ENCODE measurements at regions not wholly inside any gene's neighbourhood (a gene's known extent, or its start where the extent isn't known, plus 50 kb on each side); places are given as distances from the start of the nearest gene placed in this dataset.
"Not testable (repeated sequence)": the region's sequence is repeated elsewhere in the genome, so short reads cannot be mapped to it uniquely, and the experiment has no call there.

GRCh38 chr2:61623747-61624146, 85.6 kb upstream of the XPO1 start:
- no peak for DNase-seq (ENCODE audit: low spot score)

DNA sequence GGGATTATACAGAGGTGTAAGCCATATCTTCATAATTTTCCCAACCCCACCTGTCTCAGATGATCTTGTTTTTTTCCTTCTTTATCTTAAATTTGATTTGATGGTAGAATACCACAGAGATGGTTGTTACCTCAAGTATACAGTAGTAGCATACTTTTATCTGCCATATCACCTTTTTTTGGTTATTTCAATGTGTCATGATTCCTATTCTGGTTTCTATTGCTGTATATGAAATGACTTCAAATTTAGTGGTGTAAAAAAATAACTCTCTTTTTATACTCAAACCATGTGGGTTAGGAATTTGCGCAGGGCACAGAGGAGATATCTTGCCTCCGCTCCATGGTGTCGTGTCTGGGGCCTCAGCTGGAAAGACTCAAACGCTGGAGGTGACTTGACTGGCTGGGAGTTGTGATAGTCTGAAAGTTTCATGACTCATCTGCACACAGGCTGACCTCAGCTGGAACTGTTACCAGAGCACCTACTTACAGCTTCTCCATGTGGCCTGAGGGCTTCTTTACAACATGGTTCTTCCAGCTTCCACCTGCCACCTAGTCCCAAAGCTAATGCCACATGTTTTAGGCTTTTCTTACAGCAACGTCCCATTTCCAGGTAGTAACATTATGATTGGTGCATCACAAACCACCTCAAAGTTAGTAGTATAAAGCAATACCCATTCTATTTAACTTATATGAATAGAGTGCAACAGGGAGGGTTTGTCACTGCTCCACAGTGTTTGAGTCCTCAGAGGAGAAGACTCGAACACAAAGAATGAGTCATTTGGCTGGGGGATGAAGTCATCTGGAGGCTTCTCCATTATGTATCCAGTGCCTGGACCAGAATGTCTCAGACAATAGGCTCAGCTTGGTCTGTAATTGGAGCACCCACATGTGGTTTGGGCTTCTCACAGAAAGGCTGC, 82.3 kb upstream of the XPO1 start:
- no peak for DNase-seq (ENCODE audit: low spot score)

GRCh38 chr2:61619561-61619960, 81.4 kb upstream of the XPO1 start:
- DNase-seq (ENCODE audit: low spot score): no peak

- no peak for DNase-seq (ENCODE audit: low spot score)
These were observed 79.5 kb upstream of the XPO1 start for GRCh38 chr2:61617610-61618009.

DNA sequence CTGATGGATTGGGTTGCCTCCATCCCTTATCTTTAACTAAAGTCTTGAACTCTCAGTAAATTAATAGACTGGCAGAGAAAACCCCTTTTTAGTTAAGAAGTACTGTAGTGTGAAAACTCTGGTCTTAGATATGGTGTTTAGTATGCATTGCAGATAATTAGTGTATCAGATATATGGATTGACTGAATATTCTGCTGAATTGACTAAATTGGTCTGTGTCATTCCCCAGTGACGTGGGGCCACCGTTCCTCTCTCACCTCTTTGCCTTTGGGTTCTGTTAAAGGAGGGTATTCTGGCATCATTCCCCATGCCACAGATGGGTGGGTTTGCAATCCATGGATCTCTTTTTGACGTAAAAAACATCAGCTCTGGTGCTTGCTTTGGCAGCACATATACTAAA, 67.1 kb upstream of the XPO1 start:
- DNase-seq (ENCODE audit: low spot score): no peak

DNA sequence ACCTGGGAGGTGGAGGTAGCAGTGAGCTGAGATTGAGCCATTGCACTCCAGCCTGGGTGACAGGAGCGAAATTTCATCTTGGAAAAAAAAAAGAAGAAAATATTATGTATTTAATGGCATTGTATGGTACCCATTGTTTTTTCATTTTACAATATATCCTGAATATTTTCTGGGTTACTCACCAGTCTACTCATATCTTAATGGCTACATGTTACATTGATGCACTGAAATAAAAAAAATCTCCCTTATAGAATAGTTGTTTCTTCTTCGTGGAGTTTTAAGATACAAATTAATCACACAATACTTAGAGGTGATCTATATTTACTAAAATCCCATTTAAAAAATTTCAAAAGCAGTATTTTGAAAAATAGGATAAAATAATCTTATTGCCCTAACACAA, 66.3 kb upstream of the XPO1 start:
- DNase-seq (ENCODE audit: low spot score): no peak

DNA sequence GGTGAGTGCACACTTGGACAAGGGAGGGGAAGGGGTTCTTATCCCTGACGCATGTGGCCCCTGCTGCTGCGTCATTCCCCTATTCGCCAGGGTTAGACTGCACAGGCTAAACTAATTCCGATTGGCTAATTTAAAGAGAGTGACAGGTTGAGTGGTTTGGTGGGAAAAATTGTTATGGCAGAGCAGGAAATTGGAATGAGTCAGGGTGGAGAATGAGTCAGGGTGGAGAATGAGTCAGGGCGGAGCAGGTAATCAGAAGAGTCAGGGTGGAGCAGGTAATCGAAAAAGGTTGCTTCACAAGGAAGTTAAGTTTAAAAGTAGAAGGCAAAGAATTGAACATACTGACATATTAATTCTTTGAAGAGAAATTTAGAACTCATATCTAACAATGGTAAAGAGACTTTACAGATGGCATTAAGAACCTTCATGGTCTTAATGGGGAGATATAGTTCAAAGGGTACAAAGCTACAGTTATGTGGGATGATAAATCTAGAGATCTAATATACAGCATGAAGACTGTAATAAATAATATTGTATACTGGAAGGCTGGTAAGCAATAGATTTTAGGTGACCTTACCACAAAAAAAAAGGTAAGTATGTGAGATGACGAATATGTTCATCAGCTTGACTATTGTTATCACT, 60.5 kb upstream of the XPO1 start:
- DNase-seq (ENCODE audit: low spot score): not testable (repeated sequence)

DNA sequence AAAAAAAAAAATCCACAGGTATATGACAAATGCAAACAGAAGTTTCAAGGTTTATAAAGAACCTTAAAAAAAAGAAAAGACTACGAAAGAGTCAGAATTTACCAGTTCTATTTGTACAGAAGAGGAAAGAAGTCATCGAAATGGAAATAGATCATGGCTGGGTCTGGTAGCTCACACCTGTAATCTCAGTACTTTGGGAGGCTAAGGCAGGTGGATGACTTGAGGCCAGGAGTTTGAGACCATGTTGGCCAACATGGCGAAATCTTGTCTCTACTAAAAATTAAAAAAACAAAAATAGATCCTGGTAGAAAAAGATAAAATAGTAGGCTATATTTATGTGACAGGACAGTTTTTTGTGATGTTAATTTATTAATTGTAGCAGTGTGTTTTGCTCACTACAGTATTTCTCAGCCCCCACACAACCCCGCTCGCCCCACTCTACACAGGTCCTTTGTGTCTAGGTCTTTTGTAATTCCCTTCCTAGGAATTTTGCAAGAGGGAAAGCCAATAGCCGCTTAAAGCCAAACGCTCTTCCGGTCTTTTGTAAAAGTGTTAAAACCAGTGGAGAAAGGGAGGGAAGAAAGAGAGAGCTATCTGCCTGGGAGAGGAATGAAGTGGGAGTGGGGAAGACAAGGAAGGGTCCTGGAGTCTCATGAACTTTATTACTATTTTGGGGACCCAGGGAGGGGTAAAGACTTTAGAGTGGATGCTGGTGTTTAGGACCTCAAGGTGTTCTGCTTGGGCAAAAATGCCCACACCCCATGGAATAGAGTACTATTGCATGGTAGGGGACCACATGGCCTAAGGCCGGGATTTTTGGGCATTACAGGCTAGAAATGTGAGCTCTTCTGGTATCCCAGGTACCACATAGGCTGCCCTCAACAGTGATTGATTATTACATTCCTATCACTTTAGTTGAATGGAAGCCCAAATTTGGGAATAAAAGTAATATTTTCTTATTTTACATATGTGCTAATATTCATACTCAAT, 59.4 kb upstream of the XPO1 start:
- DNase-seq (ENCODE audit: low spot score): no peak

GRCh38 chr2:61594201-61594600, 56.0 kb upstream of the XPO1 start:
- DNase-seq (ENCODE audit: low spot score): not testable (repeated sequence)

DNA sequence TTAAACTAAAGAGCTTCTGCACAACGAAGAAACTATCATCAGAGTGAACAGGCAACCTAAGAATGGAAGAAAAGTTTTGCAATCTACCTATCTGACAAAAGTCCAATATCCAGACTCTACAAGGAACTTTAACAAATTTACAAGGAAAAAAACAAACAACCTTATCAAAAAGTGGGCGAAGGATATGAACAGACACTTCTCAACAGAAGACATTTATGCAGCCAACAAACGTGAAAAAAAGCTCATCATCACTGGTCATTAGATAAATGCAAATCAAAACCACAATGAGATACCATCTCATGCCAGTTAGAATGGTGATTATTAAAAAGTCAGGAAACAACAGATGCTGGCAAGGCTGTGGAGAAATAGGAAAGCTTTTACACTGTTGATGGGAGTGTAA, 55.5 kb upstream of the XPO1 start:
- DNase-seq (ENCODE audit: low spot score): not testable (repeated sequence)

DNA sequence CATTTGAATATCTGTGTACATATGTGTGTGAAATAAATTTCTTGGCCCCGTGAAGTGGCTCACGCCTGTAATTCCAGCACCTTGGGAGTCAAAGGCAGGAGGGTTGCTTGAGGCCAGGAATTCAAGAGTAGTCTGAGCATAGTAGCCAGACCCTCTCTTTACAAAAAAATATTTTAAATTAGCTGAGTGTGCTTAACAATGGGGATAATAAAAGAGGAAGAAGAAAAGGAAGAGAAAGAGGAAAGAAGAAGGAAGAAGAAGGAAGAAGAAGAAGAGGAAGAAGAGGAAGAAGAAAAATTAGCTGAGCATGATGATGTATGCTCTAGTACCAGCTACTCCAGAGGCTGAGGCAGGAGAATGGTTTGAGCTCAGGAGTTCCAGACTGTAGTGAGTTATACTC, 52.1 kb upstream of the XPO1 start:
- DNase-seq (ENCODE audit: low spot score): no peak

DNA sequence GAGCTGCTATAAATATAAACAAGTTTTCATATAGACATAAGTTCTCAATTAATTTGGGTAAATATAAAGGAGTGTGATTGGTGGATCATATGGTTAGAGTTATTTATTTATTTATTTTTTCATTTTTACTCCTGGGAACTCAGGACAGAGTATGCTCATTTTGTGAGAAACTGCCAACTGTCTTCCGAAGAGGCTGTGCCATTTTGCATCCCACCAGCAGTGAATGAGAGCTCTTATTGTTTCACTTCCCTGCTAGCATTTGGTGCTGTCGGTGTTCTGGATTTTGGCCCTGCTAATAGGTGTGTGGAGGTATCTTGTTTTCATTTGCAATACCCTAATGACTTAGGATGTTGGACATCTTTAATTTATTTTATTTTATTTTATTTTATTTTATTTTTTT, 50.4 kb upstream of the XPO1 start:
- DNase-seq (ENCODE audit: low spot score): no peak
